Kidney (tissue), 10 donors: ENCODE measurements at regions not wholly inside any gene's neighbourhood (a gene's known extent, or its start where the extent isn't known, plus 50 kb on each side); places are given as distances from the start of the nearest gene placed in this dataset.
A peak's percentile ranks its signal among the peaks of the same experiment; 100 is the strongest.
"Not testable (repeated sequence)": the region's sequence is repeated elsewhere in the genome, so short reads cannot be mapped to it uniquely, and the experiment has no call there.

ENCODE experiments used
- DNase-seq, 5 donors: peaks; one replicate each; pipeline ENCODE4 v3.0.0-alpha.2; 2013 to 2020
- FAIRE-seq: peaks from 2 replicates; lab custom pipeline; 2012; peaks lifted over from hg19 to GRCh38; lab: Jason Lieb, UNC
- H3K27ac ChIP-seq, 2 donors: one replicate each; pipeline ENCODE4 v1.7.0; 2013; ENCODE audit warnings: low read depth in 2 of 2, low read length in 2 of 2, inconsistent platforms in 1 of 2
- H3K27me3 ChIP-seq: one replicate; pipeline ENCODE4 v1.7.1; 2013; ENCODE audit warnings: low read length, inconsistent platforms; ENCODE audit not compliant: control insufficient read depth, insufficient read depth
- H3K36me3 ChIP-seq, 3 donors: one replicate each; pipeline versions ENCODE4 v1.7.0 to v1.7.1; 2013; ENCODE audit warnings: low read length in 3 of 3, control low read depth in 1 of 3, inconsistent platforms in 1 of 3; ENCODE audit not compliant: insufficient read depth in 3 of 3, control insufficient read depth in 2 of 3
- H3K4me1 ChIP-seq, 3 donors: one replicate each; pipeline versions ENCODE4 v1.7.0 to v1.7.1; 2013; ENCODE audit warnings: low read length in 3 of 3, inconsistent platforms in 1 of 3, low read depth in 1 of 3; ENCODE audit not compliant: control insufficient read depth in 2 of 3, insufficient read depth in 2 of 3
- H3K4me3 ChIP-seq, 3 donors: one replicate each; pipeline versions ENCODE4 v1.7.0 to v1.8.1; 2013; ENCODE audit warnings: low read length in 3 of 3, control low read depth in 1 of 3, inconsistent platforms in 1 of 3
- H3K9ac ChIP-seq, 3 donors: one replicate each; pipeline versions ENCODE4 v1.7.0 to v1.7.1; 2013; ENCODE audit warnings: low read length in 3 of 3, control low read depth in 1 of 3, inconsistent platforms in 1 of 3
- H3K9me3 ChIP-seq, 3 donors: one replicate each; pipeline versions ENCODE4 v1.7.0 to v1.7.1; 2013; ENCODE audit warnings: low read length in 3 of 3, control low read depth in 1 of 3, inconsistent platforms in 1 of 3; ENCODE audit not compliant: control insufficient read depth in 2 of 3, insufficient read depth in 1 of 3
- intact Hi-C: fragments of 100-400 bp; cut with DNase I; formaldehyde crosslinking; loops from one replicate; pipeline ENCODE4 v1.11.1; 2022
- donor health status: control.
- donor health status: control.
- donor health status: DM: yes; HTN: yes; CAD: no.
- donor health status: Normal renal cell carcinoma (clear cell type).

DNA sequence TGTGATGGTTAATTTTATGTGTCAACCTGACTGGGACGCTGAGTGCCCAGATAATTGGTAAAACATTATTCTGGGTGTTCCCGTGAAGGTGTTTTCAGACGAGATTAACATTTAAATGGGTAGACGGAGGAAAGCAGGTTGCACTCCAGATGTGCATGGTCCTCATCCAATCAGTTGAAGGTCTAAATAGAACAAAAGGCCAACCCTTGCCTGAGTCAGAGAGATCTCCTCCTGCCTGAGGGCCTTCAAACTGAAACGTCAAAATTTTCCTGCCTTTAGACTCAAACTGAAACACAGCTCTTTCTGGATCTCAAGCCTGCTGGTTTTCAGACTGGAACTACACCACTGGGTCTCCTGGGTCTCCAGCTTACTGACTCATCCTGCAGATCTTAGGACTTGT is 73.5 kb downstream of the NPIPA8 start:
- H3K4me3 ChIP-seq, H3K4me1 ChIP-seq, H3K36me3 ChIP-seq, H3K27me3 ChIP-seq, H3K9ac ChIP-seq, intact Hi-C loops, DNase-seq, H3K27ac ChIP-seq, FAIRE-seq, H3K9me3 ChIP-seq: not testable (repeated sequence)

DNA sequence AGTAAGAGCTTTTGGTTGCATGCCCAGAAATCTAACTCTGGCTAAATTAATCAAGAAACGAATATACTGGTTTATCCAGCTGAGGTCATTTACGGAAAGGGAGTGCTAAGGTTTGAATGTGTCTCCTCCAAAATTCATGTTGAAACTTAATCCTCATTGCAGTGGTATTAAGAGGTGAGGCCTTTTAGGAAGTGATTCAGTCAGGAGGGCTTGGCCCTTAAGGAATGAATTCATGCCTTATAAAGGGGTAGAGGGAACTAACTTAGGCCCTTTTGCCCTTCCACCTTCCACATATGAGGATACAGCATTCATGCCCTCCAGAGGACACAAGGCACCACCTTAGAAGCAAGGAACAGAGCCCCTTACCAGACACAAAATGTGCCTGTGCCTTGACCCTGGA is 74.7 kb downstream of the NPIPA8 start:
- H3K9me3 ChIP-seq, H3K9ac ChIP-seq, intact Hi-C loops, H3K36me3 ChIP-seq, H3K4me3 ChIP-seq, H3K27ac ChIP-seq, FAIRE-seq, DNase-seq, H3K27me3 ChIP-seq, H3K4me1 ChIP-seq: not testable (repeated sequence)

DNA sequence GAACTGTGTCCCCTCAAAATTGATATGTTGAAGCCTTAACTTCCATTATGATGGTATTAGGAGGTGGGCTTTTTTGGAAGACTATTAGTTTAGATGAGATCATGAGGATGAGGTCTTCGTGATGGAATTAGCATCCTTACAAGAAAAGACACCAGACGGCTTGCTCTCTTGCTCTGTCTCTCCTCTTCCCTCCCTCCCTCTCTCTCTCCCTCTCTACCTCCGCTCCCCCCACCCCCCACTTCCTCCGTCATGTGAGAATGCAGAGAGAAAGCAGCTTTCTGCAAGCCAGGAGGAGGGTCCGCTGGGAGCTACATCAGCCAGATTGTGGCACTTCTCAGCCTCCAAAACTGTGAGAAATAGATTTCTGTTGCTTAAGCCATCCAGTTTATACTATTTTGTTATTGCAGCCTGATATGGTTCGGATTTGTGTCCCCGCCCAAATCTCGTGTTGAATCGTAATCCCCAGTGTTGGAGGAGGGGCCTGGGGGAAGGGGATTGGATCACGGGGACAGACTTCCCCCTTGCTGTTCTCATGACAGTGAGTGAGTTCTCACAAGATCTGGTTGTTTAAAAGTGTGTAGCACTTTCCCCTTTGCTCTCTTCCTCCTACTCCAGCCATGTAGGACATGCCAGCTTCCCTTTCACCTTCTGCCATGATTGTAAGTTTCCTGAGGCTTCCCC is 76.9 kb downstream of the NPIPA8 start:
- H3K27me3 ChIP-seq, FAIRE-seq, intact Hi-C loops, H3K9me3 ChIP-seq, H3K4me3 ChIP-seq, H3K36me3 ChIP-seq, H3K4me1 ChIP-seq, H3K9ac ChIP-seq, H3K27ac ChIP-seq, DNase-seq: not testable (repeated sequence)

DNA sequence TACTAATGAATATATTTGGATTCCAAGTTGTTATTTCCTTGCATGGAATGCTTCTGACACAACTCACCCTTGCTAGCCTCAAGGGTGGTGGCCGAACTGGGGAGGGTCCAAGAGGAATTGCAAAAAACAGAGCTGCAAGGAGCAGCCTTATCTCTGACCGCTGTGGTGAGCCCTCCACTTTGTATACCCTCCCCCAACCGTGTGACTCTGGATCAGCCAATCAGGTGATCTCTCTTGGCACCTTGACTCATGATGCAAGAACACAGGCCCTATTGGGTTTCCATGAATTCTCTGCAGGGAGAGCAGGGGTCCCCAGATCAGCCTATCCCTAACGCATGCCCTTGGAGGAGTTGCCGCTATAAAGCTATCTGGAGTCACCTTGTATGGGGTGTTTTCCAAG is 83.6 kb downstream of the NPIPA8 start:
- H3K4me3 ChIP-seq, H3K9me3 ChIP-seq, H3K27me3 ChIP-seq, H3K9ac ChIP-seq, intact Hi-C loops, FAIRE-seq, H3K4me1 ChIP-seq, DNase-seq, H3K36me3 ChIP-seq, H3K27ac ChIP-seq: not testable (repeated sequence)

DNA sequence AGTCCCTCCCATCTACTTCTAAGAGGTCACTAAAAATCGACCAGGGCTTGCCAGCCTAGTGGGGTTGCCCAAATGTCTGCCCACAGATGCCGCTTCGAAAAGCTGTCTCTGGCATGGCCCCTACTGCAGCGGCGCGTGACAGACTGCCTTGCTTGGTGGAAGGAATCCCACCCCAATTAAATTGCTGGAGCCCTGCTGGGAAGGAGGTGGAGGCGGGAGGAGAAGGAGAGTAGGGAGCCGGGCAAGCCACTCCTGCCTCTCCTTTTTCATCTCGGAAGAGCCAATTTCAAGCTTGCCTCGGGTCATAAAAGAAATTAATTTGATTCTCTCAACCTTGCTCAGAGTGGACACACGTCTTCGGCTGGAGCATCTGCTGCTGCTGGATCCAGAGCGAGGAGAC is 106.0 kb downstream of the NPIPA8 start:
- intact Hi-C loops, H3K4me1 ChIP-seq, H3K36me3 ChIP-seq, FAIRE-seq, H3K27ac ChIP-seq, H3K27me3 ChIP-seq, H3K4me3 ChIP-seq, H3K9me3 ChIP-seq, H3K9ac ChIP-seq: not testable (repeated sequence)
- peak in 3 of 5 donors; percentile 8 to 13 (median 10) for DNase-seq

DNA sequence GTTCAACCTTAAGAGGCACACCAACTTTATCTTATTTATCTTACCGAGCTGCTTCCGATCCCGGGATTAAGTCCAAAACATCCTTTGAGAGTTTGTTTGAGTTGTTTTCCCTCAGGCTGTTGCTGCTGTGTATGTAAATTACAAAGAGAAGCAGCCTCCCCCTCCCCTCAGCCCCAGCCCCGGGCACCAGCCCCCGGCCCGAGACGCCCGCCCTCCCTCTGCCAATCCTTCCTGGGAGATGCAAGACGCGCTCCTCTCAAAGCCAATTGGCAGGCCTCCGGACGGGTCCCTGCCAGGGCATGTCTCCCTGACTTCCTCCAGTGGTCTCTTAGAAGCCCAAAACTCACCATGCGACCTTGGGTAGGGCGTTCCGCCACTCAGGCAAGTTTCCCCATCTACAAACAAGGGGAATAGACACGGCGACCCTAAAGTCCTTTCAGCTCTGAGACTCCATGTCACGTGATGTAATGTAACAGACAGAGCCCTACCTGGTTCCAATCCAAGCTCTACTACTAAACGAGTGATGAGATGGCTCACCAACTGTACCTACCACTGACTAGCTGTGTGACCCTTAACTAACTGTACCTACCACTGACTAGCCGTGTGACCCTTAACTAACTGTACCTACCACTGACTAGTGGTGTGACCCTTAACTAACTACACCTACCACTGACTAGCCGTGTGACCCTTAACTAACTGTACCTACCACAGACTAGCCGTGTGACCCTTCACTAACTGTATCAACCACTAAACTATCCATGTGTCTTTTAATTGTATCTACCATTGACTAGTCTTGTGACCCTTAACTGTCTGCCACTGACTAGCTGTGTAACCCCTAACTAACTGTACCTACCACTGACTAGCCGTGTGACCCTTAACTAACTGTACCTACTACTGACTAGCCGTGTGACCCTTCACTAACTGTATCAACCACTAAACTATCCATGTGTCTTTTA is 114.2 kb downstream of the NPIPA8 start:
- H3K9ac ChIP-seq, H3K4me3 ChIP-seq, H3K27ac ChIP-seq, DNase-seq, H3K4me1 ChIP-seq, H3K27me3 ChIP-seq, FAIRE-seq, H3K36me3 ChIP-seq, H3K9me3 ChIP-seq, intact Hi-C loops: not testable (repeated sequence)

DNA sequence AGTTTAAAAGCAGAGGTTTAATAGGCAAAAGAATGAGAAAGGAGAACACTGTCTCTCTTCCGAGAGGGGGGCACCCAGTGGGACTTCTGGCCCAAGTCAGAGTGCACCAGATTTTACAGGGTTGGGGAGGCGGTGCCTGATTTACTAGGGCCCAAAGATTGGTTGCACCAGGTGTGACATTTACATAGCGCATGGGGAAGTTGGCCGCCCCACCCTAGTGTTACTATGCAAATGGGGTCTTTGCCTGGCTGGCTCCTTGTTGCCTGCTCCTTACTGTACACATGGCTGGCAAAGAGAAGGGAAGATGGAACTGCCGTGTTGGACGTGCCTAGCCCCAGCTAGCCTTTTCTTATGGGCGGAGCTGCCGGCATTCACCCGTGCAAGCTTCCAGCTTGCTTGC is 118.8 kb downstream of the NPIPA8 start:
- H3K9me3 ChIP-seq, H3K4me1 ChIP-seq, H3K9ac ChIP-seq, DNase-seq, H3K27me3 ChIP-seq, H3K36me3 ChIP-seq, H3K4me3 ChIP-seq, H3K27ac ChIP-seq, FAIRE-seq, intact Hi-C loops: not testable (repeated sequence)

DNA sequence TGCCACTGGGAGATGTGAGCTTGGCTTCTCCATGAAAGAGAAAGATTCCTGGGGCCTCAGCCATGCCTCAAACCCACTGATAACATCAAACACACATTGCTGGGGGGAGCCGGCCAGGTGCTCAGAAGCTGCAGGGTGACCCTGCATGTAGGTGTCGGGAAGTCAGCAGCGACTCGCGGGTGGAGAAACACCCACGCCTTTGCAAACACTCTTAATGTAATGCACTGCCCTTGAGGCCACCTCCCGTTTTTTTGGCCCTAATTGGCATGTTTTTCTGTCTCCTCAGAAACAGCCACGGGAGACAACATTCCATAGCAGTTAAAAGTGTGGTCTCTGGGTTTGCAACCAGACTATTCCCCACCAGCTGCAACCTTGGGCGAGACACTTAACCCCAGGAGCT is 119.7 kb downstream of the NPIPA8 start:
- H3K4me3 ChIP-seq, H3K4me1 ChIP-seq, H3K27me3 ChIP-seq, H3K36me3 ChIP-seq, H3K9me3 ChIP-seq, FAIRE-seq, H3K27ac ChIP-seq, H3K9ac ChIP-seq, intact Hi-C loops: not testable (repeated sequence)
- DNase-seq, result peak in 1 of 5 donors; percentile 7
